Mucosa of gallbladder (tissue), 1 donor: ENCODE measurements at regions not wholly inside any gene's neighbourhood (a gene's known extent, or its start where the extent isn't known, plus 50 kb on each side); places are given as distances from the start of the nearest gene placed in this dataset.
A peak's percentile ranks its signal among the peaks of the same experiment; 100 is the strongest.

Source experiments
- DNase-seq: peaks from one replicate; pipeline ENCODE4 v3.0.0-alpha.2; 2020; ENCODE audit warnings: low spot score
- donor health status: DM: no; HTN: no; CAD: no.

DNA sequence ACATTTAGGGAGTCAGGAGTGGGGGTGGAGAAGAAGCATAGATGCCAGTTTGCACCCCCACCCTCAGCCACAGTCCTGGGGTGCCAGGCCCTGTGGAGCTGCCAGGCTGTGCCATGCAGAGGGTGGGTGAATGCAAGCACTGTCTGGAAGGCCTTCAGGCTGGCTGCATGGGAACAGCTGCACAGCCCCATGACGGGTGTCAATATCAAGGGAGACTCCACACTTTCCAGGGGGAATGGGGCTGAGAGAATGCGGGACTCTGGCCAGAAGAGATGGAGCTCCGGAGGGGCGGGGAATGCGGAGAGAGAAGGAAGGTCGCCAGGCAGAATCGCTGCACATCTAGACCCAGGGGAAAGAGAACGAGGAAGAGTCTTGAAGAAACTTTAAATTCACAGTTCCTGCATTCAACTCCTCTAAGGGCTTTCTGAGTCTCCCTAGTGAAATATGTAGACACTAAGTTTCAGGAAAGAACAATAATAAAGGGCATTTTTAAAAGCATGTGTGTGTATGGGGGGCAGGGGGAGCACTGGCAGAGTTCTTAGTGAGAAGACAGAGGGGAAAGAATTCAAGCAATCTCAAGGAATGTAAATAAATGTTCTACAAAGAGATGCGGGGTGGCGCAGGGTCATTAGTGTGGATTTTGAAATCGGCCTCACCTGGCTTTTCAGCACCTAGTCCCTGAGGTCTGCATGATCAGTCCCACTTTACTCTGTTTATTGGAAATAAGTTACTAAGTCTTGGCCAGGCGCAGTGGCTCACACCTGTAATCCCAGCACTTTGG is 59.1 kb downstream of the BOD1 start:
- no peak for DNase-seq

DNA sequence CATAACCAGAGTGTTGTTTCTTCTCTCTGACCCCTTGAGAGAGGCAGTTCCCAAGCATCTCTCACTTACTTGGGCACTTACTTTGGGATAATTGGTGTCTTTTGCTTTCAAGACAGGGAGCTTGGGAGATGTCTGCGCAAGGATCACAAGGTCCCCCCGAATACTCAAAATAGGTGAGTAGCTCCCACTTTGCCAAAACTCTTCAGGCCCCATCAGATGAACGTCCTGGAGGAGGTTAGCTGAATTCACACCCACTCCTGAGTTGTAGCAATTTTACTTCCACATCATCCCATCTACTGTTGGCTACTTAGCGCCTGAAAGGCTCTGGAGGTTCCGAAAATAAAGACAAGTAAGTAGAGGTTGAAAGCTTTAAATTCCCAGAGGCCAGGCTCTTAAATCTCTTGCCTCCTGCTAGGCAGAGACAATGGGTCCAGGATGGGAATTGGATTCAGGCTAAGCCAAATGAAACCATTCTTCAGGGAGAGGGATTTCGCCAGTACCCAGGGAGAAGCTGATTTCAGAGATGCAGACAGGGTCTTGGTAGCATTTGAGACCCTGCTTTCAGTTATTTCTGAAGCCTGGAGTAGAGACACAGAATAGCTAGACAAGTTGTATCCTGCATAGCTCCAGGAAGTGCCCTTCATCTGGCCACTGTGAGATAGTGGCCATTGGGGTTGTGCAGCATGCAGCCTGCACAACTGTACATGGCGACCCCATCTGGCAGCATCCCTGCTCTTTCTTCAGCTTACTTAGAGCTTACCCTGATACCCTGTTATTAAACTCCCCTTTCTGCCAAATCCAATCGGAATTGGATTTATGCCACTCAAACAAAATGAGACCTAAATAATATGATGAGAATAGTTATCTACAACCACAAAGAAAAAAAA is 60.1 kb downstream of the BOD1 start:
- DNase-seq = no peak

DNA sequence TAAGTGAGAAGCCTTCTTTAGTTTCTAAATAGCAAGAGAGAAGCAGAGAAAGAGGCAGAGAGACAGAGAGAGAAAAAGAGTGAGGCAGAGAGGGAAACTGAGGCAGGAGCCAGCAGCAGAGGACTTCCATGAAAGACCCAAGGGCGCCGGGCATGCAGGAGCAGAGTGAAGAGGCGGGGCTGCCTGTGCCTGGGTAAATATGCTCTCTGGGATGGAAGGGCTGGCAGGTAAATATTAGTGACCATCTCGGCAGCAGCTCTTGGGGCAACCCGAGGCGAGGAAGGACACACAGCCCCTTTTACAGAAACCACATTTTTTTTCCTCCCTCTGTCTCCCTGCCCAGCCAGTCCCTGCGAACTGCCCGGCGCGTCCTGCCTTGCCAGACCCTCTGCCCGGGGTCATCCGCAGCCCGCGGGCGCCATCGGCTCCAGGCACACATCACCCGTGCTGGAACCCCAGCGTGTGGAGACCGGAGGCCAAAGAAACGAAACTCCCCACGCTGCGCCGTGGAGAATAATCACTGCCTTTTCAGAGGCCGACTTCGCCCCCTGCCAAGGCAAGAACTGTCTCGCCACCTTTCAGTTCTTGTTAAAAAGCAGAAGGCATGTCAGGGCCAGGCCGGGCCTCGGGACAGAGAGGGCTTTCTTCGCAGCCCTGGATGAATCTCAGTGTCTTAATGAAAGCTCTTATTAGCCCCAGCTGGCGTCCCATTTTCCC is 61.3 kb downstream of the BOD1 start:
- DNase-seq = no peak

GRCh38 chr5:173554038-173554955 is 62.2 kb downstream of the BOD1 start:
- no peak for DNase-seq

- no peak for DNase-seq
Measured at GRCh38 chr5:173550641-173551040, 65.8 kb downstream of the BOD1 start.

DNA sequence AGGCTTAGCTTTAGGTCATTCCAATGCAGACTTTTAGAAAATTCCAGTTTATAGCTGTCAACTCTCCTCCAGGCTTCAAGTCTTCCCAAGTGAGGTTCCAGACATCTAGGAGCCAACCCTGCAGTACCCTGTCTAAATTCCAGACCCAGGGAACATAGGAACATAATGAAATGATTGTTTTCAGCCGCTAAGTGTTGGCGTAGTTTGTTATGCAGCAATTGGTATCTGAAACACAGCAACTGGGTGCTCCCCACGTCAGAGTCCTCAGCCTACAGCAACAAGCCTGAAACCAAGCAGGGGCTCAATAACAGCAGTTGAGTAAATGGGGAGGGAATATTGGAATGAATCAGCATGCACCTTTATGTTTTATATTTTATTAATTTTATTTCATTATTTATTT is 66.8 kb downstream of the BOD1 start:
- DNase-seq = no peak

GRCh38 chr5:173547579-173547978 is 68.9 kb downstream of the BOD1 start:
- no peak for DNase-seq

GRCh38 chr5:173542964-173543363 is 73.5 kb downstream of the BOD1 start:
- DNase-seq = peak; percentile 13

- no peak for DNase-seq
Measured at GRCh38 chr5:173542159-173542558, 74.3 kb downstream of the BOD1 start.

DNA sequence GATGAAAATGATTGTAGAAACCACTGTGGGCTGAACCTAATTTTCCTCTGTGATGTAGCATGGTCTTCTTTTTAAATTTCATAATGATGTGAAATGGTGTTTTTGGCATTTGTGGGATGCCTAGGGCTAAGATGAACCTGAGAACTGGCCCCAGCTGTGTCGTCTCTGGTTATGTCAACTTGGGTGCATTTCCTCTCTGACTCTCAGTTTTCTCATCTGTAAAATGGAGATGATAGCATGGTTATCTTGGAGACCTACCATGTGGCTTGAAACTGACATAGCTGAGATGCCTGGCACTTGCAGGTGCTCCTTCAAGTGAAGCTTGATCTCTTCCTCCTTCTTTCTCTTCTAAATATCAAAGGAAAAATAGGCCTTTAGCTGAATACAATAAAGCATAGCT is 77.8 kb downstream of the BOD1 start:
- no peak for DNase-seq

- DNase-seq = no peak
Measured at GRCh38 chr5:173538018-173538417, 78.4 kb downstream of the BOD1 start.

DNA sequence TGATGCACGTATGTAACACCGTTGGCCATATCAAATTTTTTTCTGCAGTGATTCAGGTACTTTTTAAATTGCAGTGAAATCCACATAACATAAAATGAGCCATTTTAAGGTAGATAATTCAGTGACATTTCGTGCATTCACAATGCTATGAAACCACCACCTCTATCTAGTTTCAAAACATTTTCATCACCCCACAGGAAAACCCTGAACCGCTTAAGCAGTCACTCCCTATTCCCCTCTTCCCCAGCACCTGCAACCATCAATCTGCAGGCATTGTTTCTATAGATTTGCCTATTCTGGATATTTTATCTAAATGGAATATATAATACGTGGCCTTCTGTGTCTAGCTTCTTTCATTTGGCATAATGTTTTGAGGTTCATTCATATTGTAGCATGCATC is 79.2 kb downstream of the BOD1 start:
- DNase-seq = no peak

DNA sequence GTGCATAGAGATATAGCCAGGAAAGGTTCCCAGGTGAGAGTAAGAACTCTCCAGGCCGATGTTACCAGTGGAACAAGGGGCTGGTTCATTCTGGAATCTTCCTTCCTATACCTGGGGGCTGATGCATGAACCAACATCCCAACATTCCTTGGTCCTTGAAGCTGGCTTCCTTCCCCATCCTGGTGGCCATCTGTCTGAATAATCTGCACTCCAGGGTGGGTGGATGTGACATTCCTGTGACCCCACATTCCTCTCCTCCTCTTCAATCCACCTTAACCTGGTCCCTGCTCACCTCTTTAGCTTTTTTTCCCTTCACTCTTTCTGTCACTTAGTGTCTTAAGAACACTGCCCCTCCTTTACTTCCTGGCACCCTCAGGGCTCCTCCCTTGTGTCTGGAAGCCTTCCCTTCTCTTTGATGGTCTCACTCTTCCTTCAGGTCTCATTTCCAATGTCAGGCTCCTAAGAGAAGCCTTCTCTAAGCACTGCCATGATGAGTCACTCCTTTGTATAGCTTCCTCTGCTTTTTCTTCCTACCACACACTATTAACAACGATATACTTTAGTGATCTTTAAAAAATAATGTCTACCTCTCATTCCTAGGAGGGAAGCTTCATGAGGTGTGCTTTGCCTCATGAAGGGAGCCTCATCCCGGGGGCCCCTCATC is 80.3 kb downstream of the BOD1 start:
- DNase-seq = no peak

- DNase-seq = no peak
Measured at GRCh38 chr5:173535166-173535975, 81.1 kb downstream of the BOD1 start.

DNA sequence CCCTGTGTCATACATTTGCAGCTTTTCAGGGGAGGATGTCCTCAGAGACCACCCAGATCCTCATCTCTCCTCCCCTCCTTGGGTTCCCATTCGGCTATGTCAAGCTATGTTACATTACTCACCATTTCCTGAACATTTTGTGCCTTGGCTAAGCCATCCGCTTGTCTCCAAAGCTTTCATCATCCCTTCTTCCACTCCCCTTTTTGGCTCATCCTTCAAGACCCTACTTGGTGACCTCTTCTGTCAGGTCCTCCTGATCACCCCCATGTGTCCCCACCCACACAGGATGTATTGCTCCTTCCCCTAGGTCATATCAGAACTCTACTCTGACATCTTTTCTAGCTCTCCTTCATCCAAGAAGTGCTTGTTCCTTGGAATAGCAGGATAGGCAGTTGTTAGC is 81.8 kb downstream of the BOD1 start:
- no peak for DNase-seq

GRCh38 chr5:173534031-173534430 is 82.4 kb downstream of the BOD1 start:
- no peak for DNase-seq

DNA sequence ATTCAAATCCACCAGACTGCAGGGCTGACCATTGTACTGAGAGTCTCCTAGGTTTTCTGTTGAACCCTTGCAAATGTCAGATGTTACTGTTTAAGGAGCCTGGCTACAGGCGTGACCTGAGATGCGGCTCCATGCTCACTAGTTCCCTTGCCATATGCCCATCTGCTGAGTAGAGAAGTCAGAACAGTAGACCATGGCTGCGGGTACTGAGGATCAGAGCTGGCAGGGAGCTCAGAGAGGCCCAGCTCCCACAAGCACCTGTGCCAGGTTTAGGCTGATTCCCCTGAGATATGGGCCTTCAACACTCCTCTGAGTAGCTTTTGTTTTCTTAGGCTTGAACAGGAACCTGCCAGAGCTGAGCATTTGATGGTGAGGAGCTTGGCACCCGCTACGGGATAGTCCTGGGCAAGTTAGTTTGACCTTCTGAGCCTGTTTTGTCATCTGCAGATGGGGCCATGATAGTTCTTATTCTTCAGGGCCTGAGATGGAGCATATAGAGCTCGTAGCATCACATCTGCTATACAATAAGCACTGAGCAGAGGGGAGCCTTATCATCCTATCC is 83.7 kb downstream of the BOD1 start:
- no peak for DNase-seq

DNA sequence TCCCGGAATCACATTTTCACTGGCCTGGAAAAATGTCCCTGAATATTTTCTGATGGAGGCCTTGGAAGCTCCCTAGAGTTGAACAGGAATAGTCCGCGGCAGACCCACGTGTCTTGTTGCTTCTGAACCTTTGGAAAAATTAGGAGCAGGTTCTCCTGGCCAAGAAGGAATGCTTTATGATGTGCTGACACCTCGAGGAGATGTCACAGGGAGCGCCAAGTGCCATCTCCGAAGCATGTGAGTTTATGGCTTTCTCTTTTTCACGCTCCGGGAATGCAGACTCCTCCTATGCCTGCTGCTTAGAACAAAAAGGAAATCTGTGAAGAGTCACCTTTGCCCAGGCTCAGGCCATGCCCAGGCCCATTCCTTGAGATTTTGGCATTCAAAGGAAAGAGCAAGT is 84.6 kb downstream of the BOD1 start:
- no peak for DNase-seq

DNA sequence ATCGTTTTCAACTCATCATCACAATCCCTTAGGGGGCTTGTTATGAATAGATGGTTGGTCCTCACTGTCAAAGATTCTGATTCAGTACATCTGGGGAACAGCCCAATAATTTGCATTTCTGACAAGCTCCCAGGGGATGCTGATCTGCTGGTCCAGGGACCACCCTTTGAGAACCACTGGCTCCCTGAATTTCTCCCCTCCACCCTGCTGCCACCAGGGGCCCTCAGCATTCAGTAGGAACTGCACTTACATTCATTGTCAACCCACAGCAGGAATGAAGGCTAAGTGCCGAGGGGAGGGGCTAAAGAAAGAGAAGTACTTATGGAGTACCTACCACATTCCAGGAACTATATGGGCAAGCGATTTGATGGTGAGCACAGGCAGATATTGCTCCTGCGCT is 85.9 kb downstream of the BOD1 start:
- no peak for DNase-seq

DNA sequence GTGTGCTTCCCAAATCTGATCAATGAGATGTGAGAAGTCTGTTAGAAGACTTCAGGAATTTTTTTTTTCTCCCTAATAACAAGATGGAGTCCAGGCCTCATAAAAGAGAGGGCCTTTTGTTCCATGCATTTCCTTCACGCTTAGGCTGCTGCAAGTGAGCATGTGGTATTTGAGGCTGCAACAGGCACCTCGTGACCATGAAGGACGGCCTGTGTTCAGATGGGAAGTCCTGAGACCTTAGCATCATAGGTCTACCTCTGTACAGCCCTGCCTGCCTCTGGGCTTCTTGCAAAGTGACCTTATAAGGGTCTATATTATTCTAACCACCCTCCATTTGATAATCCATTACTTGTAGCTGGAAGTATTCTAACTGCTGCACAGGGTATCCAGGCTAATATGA is 86.6 kb downstream of the BOD1 start:
- DNase-seq = no peak
